Testis (tissue), 2 donors: ENCODE measurements at regions not wholly inside any gene's neighbourhood (a gene's known extent, or its start where the extent isn't known, plus 50 kb on each side); places are given as distances from the start of the nearest gene placed in this dataset.

Experiments
- CTCF ChIP-seq, 3 experiments: fragments of 450-650 bp in 2 of 3; fragments of 200-600 bp in 1 of 3; sonication (generic) in 1 of 3; IDR thresholded peaks; one replicate each; pipeline ENCODE4 v1.5.1; 2016 to 2019; ENCODE audit warnings: antibody characterized with exemption in 3 of 3, mild to moderate bottlenecking in 2 of 3, moderate library complexity in 1 of 3
- POLR2A ChIP-seq: fragments of 450-650 bp; IDR thresholded peaks from one replicate; pipeline ENCODE4 v1.6.1; 2017; ENCODE audit warnings: antibody characterized with exemption, mild to moderate bottlenecking, moderate library complexity

DNA sequence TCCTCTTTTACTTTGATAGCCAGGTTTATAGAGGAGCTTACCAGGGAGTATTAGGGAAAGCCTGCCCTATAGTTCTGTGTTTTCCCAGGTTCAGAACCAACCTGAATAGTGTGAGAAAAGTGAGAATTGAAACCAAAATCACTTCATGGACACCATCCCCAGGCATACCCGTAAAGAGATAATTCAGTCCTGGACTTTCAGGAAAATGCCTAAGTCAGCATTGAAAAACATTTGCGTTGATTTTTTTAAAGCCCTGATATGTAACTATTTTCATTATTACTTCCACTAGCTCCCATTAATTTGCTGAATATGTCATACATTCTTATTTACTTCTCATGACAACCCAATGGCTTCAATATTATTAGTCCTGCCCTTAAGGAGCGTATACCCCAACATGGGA is 77.4 kb upstream of the TCF21 start:
- no peak for TF ChIP-seq CTCF (IDR thresholded peaks at IDR 0.05)
- TF ChIP-seq POLR2A, result no peak
